ENCODE measurements at regions not wholly inside any gene's neighbourhood (a gene's known extent, or its start where the extent isn't known, plus 50 kb on each side); places are given as distances from the start of the nearest gene placed in this dataset.

DNA sequence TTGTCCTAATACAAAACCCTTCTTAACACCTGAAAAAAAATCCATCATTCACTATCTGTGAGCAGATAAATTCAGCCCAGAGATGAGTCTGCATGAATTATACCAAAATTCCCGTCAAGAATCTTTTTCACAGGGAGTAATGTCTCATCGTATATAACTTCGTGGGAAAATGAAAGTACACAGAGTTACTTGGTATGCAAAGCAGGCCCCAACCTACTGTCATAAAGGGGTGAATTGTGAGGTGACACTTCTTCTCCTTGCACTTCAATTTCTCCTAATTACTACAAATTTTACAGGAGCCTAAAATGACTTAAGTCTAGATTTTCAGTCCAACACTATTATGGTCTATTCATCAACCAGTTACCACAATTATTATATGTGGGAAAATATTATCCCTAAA is 84.6 kb upstream of the CDH20 start:
- DNase-seq: no peak
- Histone ChIP-seq H3K4me3 (ENCODE audit: low read depth, low read length) (no peak overlapping the region), H3K4me1 (no peaks in the 10 kb centered on the region), H3K36me3 (no peaks in the 10 kb centered on the region), H3K27me3 (no peaks in the 10 kb centered on the region), H3K9me3 (no peaks in the 10 kb centered on the region)
- TF ChIP-seq, protein P1, sequence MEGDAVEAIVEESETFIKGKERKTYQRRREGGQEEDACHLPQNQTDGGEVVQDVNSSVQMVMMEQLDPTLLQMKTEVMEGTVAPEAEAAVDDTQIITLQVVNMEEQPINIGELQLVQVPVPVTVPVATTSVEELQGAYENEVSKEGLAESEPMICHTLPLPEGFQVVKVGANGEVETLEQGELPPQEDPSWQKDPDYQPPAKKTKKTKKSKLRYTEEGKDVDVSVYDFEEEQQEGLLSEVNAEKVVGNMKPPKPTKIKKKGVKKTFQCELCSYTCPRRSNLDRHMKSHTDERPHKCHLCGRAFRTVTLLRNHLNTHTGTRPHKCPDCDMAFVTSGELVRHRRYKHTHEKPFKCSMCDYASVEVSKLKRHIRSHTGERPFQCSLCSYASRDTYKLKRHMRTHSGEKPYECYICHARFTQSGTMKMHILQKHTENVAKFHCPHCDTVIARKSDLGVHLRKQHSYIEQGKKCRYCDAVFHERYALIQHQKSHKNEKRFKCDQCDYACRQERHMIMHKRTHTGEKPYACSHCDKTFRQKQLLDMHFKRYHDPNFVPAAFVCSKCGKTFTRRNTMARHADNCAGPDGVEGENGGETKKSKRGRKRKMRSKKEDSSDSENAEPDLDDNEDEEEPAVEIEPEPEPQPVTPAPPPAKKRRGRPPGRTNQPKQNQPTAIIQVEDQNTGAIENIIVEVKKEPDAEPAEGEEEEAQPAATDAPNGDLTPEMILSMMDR (IDR thresholded peaks at IDR 0.05; ENCODE audit: low read depth, low read length): no peak

- TF ChIP-seq, protein P1 (IDR thresholded peaks at IDR 0.05; ENCODE audit: low read depth, low read length): no peak
- Histone ChIP-seq H3K27me3 (no peaks in the 10 kb centered on the region), H3K4me1 (no peaks in the 10 kb centered on the region), H3K9me3 (no peaks in the 10 kb centered on the region), H3K36me3 (no peaks in the 10 kb centered on the region), H3K4me3 (ENCODE audit: low read depth, low read length) (no peak overlapping the region)
- no peak for DNase-seq
These were observed 76.9 kb upstream of the CDH20 start for GRCh38 chr18:61256291-61256690.

DNA sequence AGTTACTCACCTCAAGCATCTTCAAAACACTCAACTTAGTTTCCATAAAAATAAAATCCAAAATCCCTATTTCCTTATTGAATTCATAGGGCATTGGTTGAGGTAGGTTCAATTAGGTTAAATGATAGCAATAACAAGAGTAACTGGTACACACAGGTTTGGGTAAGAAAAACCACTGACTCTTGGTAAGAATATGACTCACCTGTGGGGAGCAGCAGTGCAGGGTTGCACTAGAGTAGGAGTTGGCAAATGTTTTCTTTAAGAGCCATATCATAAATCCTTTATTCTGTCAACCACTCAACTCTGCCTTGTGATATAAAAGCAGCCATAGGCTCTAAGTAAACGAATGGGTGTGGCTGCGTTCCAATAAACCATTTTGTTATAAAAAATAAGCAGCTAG is 71.4 kb upstream of the CDH20 start:
- no peaks in the 10 kb centered on the region for H3K4me1 ChIP-seq
- TF ChIP-seq, protein P1 (IDR thresholded peaks at IDR 0.05; ENCODE audit: low read depth, low read length): no peak
- H3K9me3 ChIP-seq: no peaks in the 10 kb centered on the region
- no peaks in the 10 kb centered on the region for H3K27me3 ChIP-seq
- no peak for DNase-seq
- no peak overlapping the region for H3K4me3 ChIP-seq (ENCODE audit: low read depth, low read length)
- H3K36me3 ChIP-seq: no peaks in the 10 kb centered on the region

- no peak overlapping the region for H3K4me3 ChIP-seq (ENCODE audit: low read depth, low read length)
- no peaks in the 10 kb centered on the region for H3K27me3 ChIP-seq
- H3K9me3 ChIP-seq: no peaks in the 10 kb centered on the region
- no peaks in the 10 kb centered on the region for H3K36me3 ChIP-seq
- no peaks in the 10 kb centered on the region for H3K4me1 ChIP-seq
- DNase-seq: no peak
- TF ChIP-seq, protein P1 (IDR thresholded peaks at IDR 0.05; ENCODE audit: low read depth, low read length): no peak
These were observed 60.4 kb upstream of the CDH20 start for GRCh38 chr18:61272793-61273192.

- Histone ChIP-seq H3K36me3 (no peaks in the 10 kb centered on the region), H3K4me3 (ENCODE audit: low read depth, low read length) (no peak overlapping the region), H3K27me3 (no peaks in the 10 kb centered on the region), H3K4me1 (no peaks in the 10 kb centered on the region), H3K9me3 (no peaks in the 10 kb centered on the region)
- TF ChIP-seq, protein P1 (IDR thresholded peaks at IDR 0.05; ENCODE audit: low read depth, low read length): no peak
- DNase-seq: no peak
These were observed 59.7 kb upstream of the CDH20 start for GRCh38 chr18:61273533-61273932.

DNA sequence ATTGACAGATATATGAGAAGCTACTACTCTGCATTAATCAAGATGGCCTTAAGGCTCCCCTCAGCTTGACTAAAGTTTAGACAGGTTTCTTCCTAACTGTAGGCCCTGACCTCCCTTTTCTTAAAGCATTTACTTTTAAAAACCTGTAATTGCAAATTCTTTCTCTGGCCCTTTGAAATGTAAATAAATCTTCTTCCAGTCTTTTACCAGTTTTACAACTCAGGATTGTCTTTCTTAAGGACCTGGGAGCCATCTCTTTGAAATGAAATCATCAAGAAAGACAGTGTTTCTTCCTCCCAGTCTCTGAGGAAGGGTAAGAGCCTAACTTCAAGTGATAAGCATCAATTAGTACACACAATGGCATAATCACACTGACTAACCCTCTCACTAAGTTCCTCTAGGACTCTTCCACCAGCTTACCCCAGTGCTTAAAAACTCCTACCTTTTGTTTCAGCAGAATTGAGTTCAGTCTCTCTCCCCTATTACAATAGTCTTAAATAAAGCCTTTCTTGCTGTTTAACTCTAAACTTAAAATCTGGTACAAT is 58.7 kb upstream of the CDH20 start:
- no peak for DNase-seq
- TF ChIP-seq, protein P1 (IDR thresholded peaks at IDR 0.05; ENCODE audit: low read depth, low read length): no peak

More for the DNA sequence above, 58.7 kb upstream of the CDH20 start:
- no peak overlapping the region for H3K4me3 ChIP-seq (ENCODE audit: low read depth, low read length)
- no peaks in the 10 kb centered on the region for H3K4me1 ChIP-seq
- H3K27me3 ChIP-seq: no peaks in the 10 kb centered on the region
- no peaks in the 10 kb centered on the region for H3K9me3 ChIP-seq
- no peaks in the 10 kb centered on the region for H3K36me3 ChIP-seq
